AG04450 (cell line): ENCODE measurements at regions not wholly inside any gene's neighbourhood (a gene's known extent, or its start where the extent isn't known, plus 50 kb on each side); places are given as distances from the start of the nearest gene placed in this dataset.

Experiments used
- CTCF ChIA-PET: fragments of 300-600, 350-600 bp; formaldehyde crosslinking; extraction: SDS; loops from one replicate; lab custom pipeline; 2022; ENCODE audit warnings: antibody characterized with exemption, inconsistent platforms; lab: Charles Lee
- POLR2A ChIA-PET: fragments of 350-600 bp; formaldehyde crosslinking; extraction: SDS; loops from one replicate; lab custom pipeline; 2021; ENCODE audit warnings: antibody characterized with exemption, inconsistent platforms; lab: Yijun Ruan, JAX
- DNase-seq: peaks from one replicate; pipeline ENCODE4 v3.0.0-alpha.2; 2011; ENCODE audit warnings: low read depth, low spot score
- H3K27ac ChIP-seq: one replicate; pipeline ENCODE4 v1.5.1; 2012; ENCODE audit warnings: low read depth, low read length, control low read depth
- H3K27me3 ChIP-seq: one replicate; pipeline ENCODE4 v1.6.0; 2012; ENCODE audit warnings: low read length; ENCODE audit not compliant: control insufficient read depth, insufficient read depth
- H3K4me3 ChIP-seq: 2 replicates; pipeline ENCODE4 v1.5.1; 2011; ENCODE audit warnings: mild to moderate bottlenecking, low read depth, low read length, control low read depth
- H3K9me3 ChIP-seq: 2 replicates; pipeline ENCODE4 v1.5.1; 2012; ENCODE audit warnings: low read length; ENCODE audit not compliant: control insufficient read depth, insufficient read depth
- CTCF ChIP-seq: IDR thresholded peaks from 2 replicates; pipeline ENCODE4 v1.5.1; 2011; ENCODE audit warnings: low read depth, low read length, control low read depth, inconsistent platforms

- DNase-seq: no peak
- Histone ChIP-seq H3K27me3 (no peaks in the 10 kb centered on the region), H3K27ac (no peak overlapping the region), H3K4me3 (no peak overlapping the region), H3K9me3 (peaks cover 52% of the 10 kb centered on the region)
- POLR2A ChIA-PET: no interaction called here
- TF ChIP-seq CTCF: no peak
- CTCF ChIA-PET: no interaction called here
Measured at GRCh38 chr7:51472873-51473272, 156.3 kb upstream of the COBL start.

DNA sequence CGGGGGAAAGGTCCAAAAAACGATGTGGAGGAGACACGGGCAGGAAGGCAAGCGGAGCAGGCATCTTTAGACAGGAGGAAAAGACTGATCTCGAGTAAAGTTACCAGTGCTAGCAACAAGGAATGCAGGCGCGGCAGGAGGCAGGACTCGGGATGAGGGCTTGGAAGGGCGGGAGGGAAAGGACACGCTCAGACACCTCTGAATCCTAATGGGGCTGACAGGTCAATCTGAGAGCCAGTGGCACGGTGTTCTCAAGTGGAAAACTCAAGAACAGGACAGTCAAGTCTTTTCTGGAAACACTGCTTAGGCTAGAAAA is 155.3 kb upstream of the COBL start:
- ChIA-PET CTCF (no interaction called here), POLR2A (no interaction called here)
- DNase-seq: no peak
- Histone ChIP-seq H3K4me3 (no peak overlapping the region), H3K9me3 (peaks cover 48% of the 10 kb centered on the region), H3K27ac (no peak overlapping the region), H3K27me3 (no peaks in the 10 kb centered on the region)
- no peak for TF ChIP-seq CTCF

- no peak overlapping the region for H3K4me3 ChIP-seq
- DNase-seq: no peak
- H3K27me3 ChIP-seq: no peaks in the 10 kb centered on the region
- TF ChIP-seq CTCF: no peak
- ChIA-PET POLR2A (no interaction called here), CTCF (no interaction called here)
- H3K9me3 ChIP-seq: peaks cover 45% of the 10 kb centered on the region
- no peak overlapping the region for H3K27ac ChIP-seq
Measured at GRCh38 chr7:51471210-51471980, 154.8 kb upstream of the COBL start.

GRCh38 chr7:51467384-51468017 is 150.9 kb upstream of the COBL start:
- TF ChIP-seq CTCF: no peak
- Histone ChIP-seq H3K9me3 (peaks cover 22% of the 10 kb centered on the region), H3K4me3 (no peak overlapping the region), H3K27ac (no peak overlapping the region), H3K27me3 (no peaks in the 10 kb centered on the region)
- DNase-seq: no peak
- POLR2A ChIA-PET: no interaction called here
- CTCF ChIA-PET: no interaction called here

DNA sequence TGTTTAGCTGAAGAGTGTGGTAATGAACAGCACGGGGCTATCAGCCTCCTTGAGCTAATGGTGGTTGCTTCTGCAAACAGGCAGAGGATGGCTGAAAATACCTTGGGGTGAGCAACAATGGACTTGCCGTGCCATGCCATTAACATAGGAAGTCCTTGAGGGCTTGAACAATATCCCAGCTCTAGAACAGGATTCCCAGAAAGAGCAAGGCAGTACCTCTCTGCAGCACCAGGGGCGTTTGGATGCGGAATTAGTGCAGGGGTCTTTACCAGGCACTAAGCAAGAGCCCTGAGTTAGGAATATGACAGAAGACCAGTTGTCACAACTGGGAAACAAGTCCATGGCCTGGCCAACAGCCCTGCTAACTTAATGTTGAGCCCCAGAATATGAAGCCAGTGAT is 143.2 kb upstream of the COBL start:
- TF ChIP-seq CTCF: no peak
- CTCF ChIA-PET: no interaction called here

More for the DNA sequence above, 143.2 kb upstream of the COBL start:
- H3K9me3 ChIP-seq: peaks cover 22% of the 10 kb centered on the region; the same call in 1 of the 2 replicates
- no peaks in the 10 kb centered on the region for H3K27me3 ChIP-seq
- POLR2A ChIA-PET: no interaction called here
- no peak for DNase-seq
- no peak overlapping the region for H3K4me3 ChIP-seq
- H3K27ac ChIP-seq: no peak overlapping the region
